GM23338 (cell line): ENCODE measurements at regions not wholly inside any gene's neighbourhood (a gene's known extent, or its start where the extent isn't known, plus 50 kb on each side); places are given as distances from the start of the nearest gene placed in this dataset.

Experiments
- ATAC-seq: fragments of 200-7000 bp; cut with Tn5 transposase; 3 replicates; pipeline ENCODE4 v1.9.1; 2020
- DNase-seq: peaks from one replicate; pipeline ENCODE4 v3.0.0-alpha.2; 2015; ENCODE audit warnings: low spot score
- H2AFZ ChIP-seq: fragments of 200-600 bp; sonication (generic); 2 replicates; pipeline ENCODE4 v1.8.0; 2016; ENCODE audit warnings: antibody characterized with exemption, mild to moderate bottlenecking, moderate library complexity
- H3F3A ChIP-seq: fragments of 200-600 bp; sonication (generic); replicated peaks from 2 replicates; pipeline ENCODE4 v1.8.0; 2017; ENCODE audit warnings: antibody characterized with exemption, mixed run types, low read depth
- H3K27ac ChIP-seq: fragments of 200-600 bp; sonication (generic); 2 replicates; pipeline ENCODE4 v1.6.1; 2016; ENCODE audit warnings: low read depth
- H3K27me3 ChIP-seq: fragments of 200-600 bp; sonication (generic); 2 replicates; pipeline ENCODE4 v1.8.0; 2016; ENCODE audit warnings: mild to moderate bottlenecking, mixed run types, moderate library complexity; ENCODE audit not compliant: insufficient read depth
- H3K36me3 ChIP-seq: fragments of 200-600 bp; sonication (generic); 2 replicates; pipeline ENCODE4 v1.8.0; 2016; ENCODE audit warnings: mild to moderate bottlenecking; ENCODE audit not compliant: insufficient read depth
- H3K4me1 ChIP-seq: fragments of 200-600 bp; sonication (generic); 2 replicates; pipeline ENCODE4 v1.8.0; 2016; ENCODE audit warnings: mild to moderate bottlenecking, moderate library complexity; ENCODE audit not compliant: insufficient read depth
- H3K4me2 ChIP-seq: fragments of 200-600 bp; sonication (generic); 2 replicates; pipeline ENCODE4 v1.7.1; 2017; ENCODE audit warnings: mixed run types
- H3K4me3 ChIP-seq: fragments of 200-600 bp; sonication (generic); 2 replicates; pipeline ENCODE4 v1.6.1; 2016; ENCODE audit warnings: mixed run types
- H3K79me2 ChIP-seq: fragments of 200-600 bp; sonication (generic); replicated peaks from 2 replicates; pipeline ENCODE4 v1.8.0; 2017; ENCODE audit warnings: mild to moderate bottlenecking; ENCODE audit not compliant: insufficient read depth
- H3K9me2 ChIP-seq: fragments of 200-600 bp; sonication (generic); 2 replicates; pipeline ENCODE4 v1.8.0; 2017; ENCODE audit not compliant: insufficient read depth
- H4K20me1 ChIP-seq: fragments of 200-600 bp; sonication (generic); replicated peaks from 2 replicates; pipeline ENCODE4 v1.8.0; 2017; ENCODE audit warnings: mild to moderate bottlenecking; ENCODE audit not compliant: insufficient read depth
- H3K27ac Mint-ChIP-seq: 2 replicates; pipeline ENCODE4 v1.8.0; 2020; ENCODE audit warnings: inconsistent platforms, mild to moderate bottlenecking, moderate library complexity, mixed read lengths
- H3K27me3 Mint-ChIP-seq: 3 replicates; pipeline ENCODE4 v1.8.0; 2022; ENCODE audit warnings: low read depth, mild to moderate bottlenecking, moderate library complexity, mixed read lengths, inconsistent platforms; ENCODE audit not compliant: insufficient read depth, poor library complexity
- H3K36me3 Mint-ChIP-seq: 3 replicates; pipeline ENCODE4 v1.8.0; 2021; ENCODE audit warnings: low read depth, mild to moderate bottlenecking, inconsistent platforms, moderate library complexity, mixed read lengths
- H3K4me1 Mint-ChIP-seq: 3 replicates; pipeline ENCODE4 v1.8.0; 2020; ENCODE audit warnings: mild to moderate bottlenecking, inconsistent platforms, mixed read lengths
- H3K4me3 Mint-ChIP-seq: 3 replicates; pipeline ENCODE4 v1.8.0; 2021; ENCODE audit warnings: moderate library complexity, mild to moderate bottlenecking, inconsistent platforms, mixed read lengths
- H3K9me3 Mint-ChIP-seq: 3 replicates; pipeline ENCODE4 v1.8.0; 2020; ENCODE audit warnings: moderate library complexity, mild to moderate bottlenecking, inconsistent platforms, mixed read lengths
- CREB1 ChIP-seq: fragments of 250-450 bp; sonication (Bioruptor Pico); IDR thresholded peaks from 2 replicates; pipeline ENCODE4 v1.5.0; 2020; ENCODE audit warnings: low read depth, mild to moderate bottlenecking, moderate library complexity
- EZH2 ChIP-seq: fragments of 200-600 bp; sonication (generic); IDR thresholded peaks from one replicate; pipeline ENCODE4 v1.8.0; 2017; ENCODE audit warnings: antibody characterized with exemption, mild to moderate bottlenecking, low read depth; ENCODE audit not compliant: unreplicated experiment
- EZH2phosphoT487 ChIP-seq: fragments of 200-600 bp; sonication (generic); IDR thresholded peaks from one replicate; pipeline ENCODE4 v1.8.1; 2018; ENCODE audit warnings: antibody characterized with exemption; ENCODE audit not compliant: unreplicated experiment
- JUNB ChIP-seq: IDR thresholded peaks from one replicate; pipeline ENCODE4 v1.6.1; 2016; ENCODE audit warnings: antibody characterized with exemption; ENCODE audit not compliant: unreplicated experiment
- NANOG ChIP-seq: IDR thresholded peaks from 2 replicates; pipeline ENCODE4 v1.6.1; 2016; ENCODE audit warnings: antibody characterized with exemption, borderline replicate concordance
- POLR2AphosphoS5 ChIP-seq: IDR thresholded peaks from 2 replicates; pipeline ENCODE4 v1.6.1; 2016; ENCODE audit warnings: antibody characterized with exemption, low read depth
- STAT1 ChIP-seq: IDR thresholded peaks from one replicate; pipeline ENCODE4 v1.6.1; 2016; ENCODE audit warnings: antibody characterized with exemption; ENCODE audit not compliant: unreplicated experiment
- ZNF114 ChIP-seq: fragments of 250-450 bp; sonication (Bioruptor Pico); IDR thresholded peaks from 2 replicates; pipeline ENCODE4 v1.5.0; 2020; ENCODE audit warnings: mild to moderate bottlenecking, moderate library complexity
- ZNF331 ChIP-seq: fragments of 250-450 bp; sonication (Bioruptor Pico); IDR thresholded peaks from 2 replicates; pipeline ENCODE4 v1.5.0; 2020; ENCODE audit warnings: low read depth, mild to moderate bottlenecking, moderate library complexity
- TF ChIP-seq, protein P1 (sequence below), 2 experiments: fragments of 200-600 bp in 1 of 2; sonication (generic) in 1 of 2; conservative IDR thresholded peaks; 2 replicates each; pipeline versions ENCODE4 v1.5.1 to v1.6.1; 2016 to 2017; ENCODE audit warnings: antibody characterized with exemption in 2 of 2, low read depth in 2 of 2, mild to moderate bottlenecking in 2 of 2, moderate library complexity in 1 of 2
- TF ChIP-seq, protein P2 (sequence below): IDR thresholded peaks from one replicate; pipeline ENCODE4 v1.6.1; 2018; ENCODE audit warnings: antibody characterized with exemption; ENCODE audit not compliant: unreplicated experiment
- TF ChIP-seq, protein P3 (sequence below): IDR thresholded peaks from 2 replicates; pipeline ENCODE4 v1.6.1; 2016; ENCODE audit warnings: antibody characterized with exemption

GRCh38 chr2:220646424-220646823, 925.7 kb downstream of the EPHA4 start:
- Mint-ChIP-seq H3K4me1 (peaks cover 18% of the 10 kb centered on the region; the same call in 2 of the 3 replicates), H3K36me3 (no peaks in the 10 kb centered on the region), H3K4me3 (no peak overlapping the region), H3K9me3 (no peaks in the 10 kb centered on the region), H3K27me3 (peaks cover 3% of the 10 kb centered on the region), H3K27ac (no peak overlapping the region)
- no peak for DNase-seq
- Histone ChIP-seq H3K4me2 (0 out of 2 replicates have a peak overlapping the region, but pooled peaks have one; percentile 30), H2AFZ (peak overlapping the region; percentile 94; the same call in 1 of the 2 replicates), H3K4me1 (peaks cover 14% of the 10 kb centered on the region), H3K27ac (no peak overlapping the region), H3K79me2 (no peaks in the 10 kb centered on the region), H4K20me1 (no peaks in the 10 kb centered on the region), H3K36me3 (no peaks in the 10 kb centered on the region), H3F3A (no peaks in the 10 kb centered on the region), H3K9me2 (peaks cover 5% of the 10 kb centered on the region; the same call in 1 of the 2 replicates), H3K4me3 (no peak overlapping the region), H3K27me3 (no peaks in the 10 kb centered on the region)
- no peak for TF ChIP-seq JUNB
- no peak for TF ChIP-seq POLR2AphosphoS5
- no peak for TF ChIP-seq STAT1
- ATAC-seq, result no peak; the same call in 2 of the 3 replicates

- no peak overlapping the region for H3K4me3 Mint-ChIP-seq
- ATAC-seq, result no peak
- H3K27me3 Mint-ChIP-seq, result peaks cover 3% of the 10 kb centered on the region
- Histone ChIP-seq H4K20me1 (no peaks in the 10 kb centered on the region), H3K9me2 (peaks cover 5% of the 10 kb centered on the region; the same call in 1 of the 2 replicates), H3K4me3 (no peak overlapping the region), H3K36me3 (no peaks in the 10 kb centered on the region), H2AFZ (no peak overlapping the region), H3K4me1 (peaks cover 7% of the 10 kb centered on the region; the same call in 1 of the 2 replicates), H3K79me2 (no peaks in the 10 kb centered on the region), H3F3A (no peaks in the 10 kb centered on the region), H3K4me2 (no peak overlapping the region), H3K27me3 (no peaks in the 10 kb centered on the region), H3K27ac (no peak overlapping the region)
- no peaks in the 10 kb centered on the region for H3K9me3 Mint-ChIP-seq
- DNase-seq, result no peak
- peaks cover 5% of the 10 kb centered on the region; the same call in 2 of the 3 replicates for H3K4me1 Mint-ChIP-seq
- H3K27ac Mint-ChIP-seq, result no peak overlapping the region
- no peaks in the 10 kb centered on the region for H3K36me3 Mint-ChIP-seq
- TF ChIP-seq EZH2 (no peak), EZH2phosphoT487 (no peak), STAT1 (no peak), NANOG (no peak), CREB1 (no peak), JUNB (no peak), ZNF114 (CRISPR knock-in tag) (no peak), ZNF331 (CRISPR knock-in tag) (no peak), POLR2AphosphoS5 (no peak)
- TF ChIP-seq, protein P1, sequence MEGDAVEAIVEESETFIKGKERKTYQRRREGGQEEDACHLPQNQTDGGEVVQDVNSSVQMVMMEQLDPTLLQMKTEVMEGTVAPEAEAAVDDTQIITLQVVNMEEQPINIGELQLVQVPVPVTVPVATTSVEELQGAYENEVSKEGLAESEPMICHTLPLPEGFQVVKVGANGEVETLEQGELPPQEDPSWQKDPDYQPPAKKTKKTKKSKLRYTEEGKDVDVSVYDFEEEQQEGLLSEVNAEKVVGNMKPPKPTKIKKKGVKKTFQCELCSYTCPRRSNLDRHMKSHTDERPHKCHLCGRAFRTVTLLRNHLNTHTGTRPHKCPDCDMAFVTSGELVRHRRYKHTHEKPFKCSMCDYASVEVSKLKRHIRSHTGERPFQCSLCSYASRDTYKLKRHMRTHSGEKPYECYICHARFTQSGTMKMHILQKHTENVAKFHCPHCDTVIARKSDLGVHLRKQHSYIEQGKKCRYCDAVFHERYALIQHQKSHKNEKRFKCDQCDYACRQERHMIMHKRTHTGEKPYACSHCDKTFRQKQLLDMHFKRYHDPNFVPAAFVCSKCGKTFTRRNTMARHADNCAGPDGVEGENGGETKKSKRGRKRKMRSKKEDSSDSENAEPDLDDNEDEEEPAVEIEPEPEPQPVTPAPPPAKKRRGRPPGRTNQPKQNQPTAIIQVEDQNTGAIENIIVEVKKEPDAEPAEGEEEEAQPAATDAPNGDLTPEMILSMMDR (conservative IDR thresholded peaks at IDR 0.05; ENCODE audit: low read depth in 2 of 2), result no peak
- TF ChIP-seq, protein P2, sequence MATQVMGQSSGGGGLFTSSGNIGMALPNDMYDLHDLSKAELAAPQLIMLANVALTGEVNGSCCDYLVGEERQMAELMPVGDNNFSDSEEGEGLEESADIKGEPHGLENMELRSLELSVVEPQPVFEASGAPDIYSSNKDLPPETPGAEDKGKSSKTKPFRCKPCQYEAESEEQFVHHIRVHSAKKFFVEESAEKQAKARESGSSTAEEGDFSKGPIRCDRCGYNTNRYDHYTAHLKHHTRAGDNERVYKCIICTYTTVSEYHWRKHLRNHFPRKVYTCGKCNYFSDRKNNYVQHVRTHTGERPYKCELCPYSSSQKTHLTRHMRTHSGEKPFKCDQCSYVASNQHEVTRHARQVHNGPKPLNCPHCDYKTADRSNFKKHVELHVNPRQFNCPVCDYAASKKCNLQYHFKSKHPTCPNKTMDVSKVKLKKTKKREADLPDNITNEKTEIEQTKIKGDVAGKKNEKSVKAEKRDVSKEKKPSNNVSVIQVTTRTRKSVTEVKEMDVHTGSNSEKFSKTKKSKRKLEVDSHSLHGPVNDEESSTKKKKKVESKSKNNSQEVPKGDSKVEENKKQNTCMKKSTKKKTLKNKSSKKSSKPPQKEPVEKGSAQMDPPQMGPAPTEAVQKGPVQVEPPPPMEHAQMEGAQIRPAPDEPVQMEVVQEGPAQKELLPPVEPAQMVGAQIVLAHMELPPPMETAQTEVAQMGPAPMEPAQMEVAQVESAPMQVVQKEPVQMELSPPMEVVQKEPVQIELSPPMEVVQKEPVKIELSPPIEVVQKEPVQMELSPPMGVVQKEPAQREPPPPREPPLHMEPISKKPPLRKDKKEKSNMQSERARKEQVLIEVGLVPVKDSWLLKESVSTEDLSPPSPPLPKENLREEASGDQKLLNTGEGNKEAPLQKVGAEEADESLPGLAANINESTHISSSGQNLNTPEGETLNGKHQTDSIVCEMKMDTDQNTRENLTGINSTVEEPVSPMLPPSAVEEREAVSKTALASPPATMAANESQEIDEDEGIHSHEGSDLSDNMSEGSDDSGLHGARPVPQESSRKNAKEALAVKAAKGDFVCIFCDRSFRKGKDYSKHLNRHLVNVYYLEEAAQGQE, result no peak
- TF ChIP-seq, protein P3, sequence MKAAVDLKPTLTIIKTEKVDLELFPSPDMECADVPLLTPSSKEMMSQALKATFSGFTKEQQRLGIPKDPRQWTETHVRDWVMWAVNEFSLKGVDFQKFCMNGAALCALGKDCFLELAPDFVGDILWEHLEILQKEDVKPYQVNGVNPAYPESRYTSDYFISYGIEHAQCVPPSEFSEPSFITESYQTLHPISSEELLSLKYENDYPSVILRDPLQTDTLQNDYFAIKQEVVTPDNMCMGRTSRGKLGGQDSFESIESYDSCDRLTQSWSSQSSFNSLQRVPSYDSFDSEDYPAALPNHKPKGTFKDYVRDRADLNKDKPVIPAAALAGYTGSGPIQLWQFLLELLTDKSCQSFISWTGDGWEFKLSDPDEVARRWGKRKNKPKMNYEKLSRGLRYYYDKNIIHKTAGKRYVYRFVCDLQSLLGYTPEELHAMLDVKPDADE, result no peak
Observed at GRCh38 chr2:220648628-220649027, 923.5 kb downstream of the EPHA4 start.
